ENCODE measurements at regions not wholly inside any gene's neighbourhood (a gene's known extent, or its start where the extent isn't known, plus 50 kb on each side); places are given as distances from the start of the nearest gene placed in this dataset.

DNA sequence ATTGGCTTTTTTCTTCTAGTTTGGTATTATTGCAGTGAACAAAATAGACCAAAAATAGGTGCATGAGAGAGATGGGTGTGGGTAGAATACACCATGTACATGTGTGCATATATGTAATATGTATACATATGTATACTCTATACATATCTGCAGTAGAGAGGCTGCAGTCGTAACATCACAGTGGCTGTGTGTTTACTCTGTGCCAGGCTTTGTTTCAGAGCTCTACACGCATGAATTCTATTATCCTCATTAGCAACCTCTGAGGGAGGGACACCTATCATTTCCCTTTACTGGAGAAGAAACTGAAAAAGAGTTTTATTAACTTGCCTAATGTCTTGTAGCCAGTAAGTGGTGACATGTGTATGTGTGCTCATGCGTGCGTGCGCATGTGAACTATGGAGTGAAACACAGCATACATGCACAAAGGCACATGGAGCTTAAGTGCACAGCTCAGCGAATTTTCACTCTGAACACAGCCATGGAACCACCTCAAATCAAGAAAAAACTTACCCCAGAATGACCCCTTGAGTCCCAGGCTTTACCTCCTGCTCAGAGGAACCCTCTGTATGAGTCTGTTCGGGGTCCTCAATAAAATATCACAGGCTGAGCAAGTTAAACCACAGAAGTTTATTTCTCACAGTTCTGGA lies 452.5 kb downstream of the CDH26 start:
- in situ Hi-C loops (cut with HindIII; ENCODE audit: low sequenced_read_pairs) = no loop called here

GRCh38 chr20:60411813-60412212 lies 453.6 kb downstream of the CDH26 start:
- in situ Hi-C loops (cut with HindIII; ENCODE audit: low sequenced_read_pairs) = no loop called here

GRCh38 chr20:60420676-60421229 lies 462.5 kb downstream of the CDH26 start:
- in situ Hi-C loops (cut with HindIII; ENCODE audit: low sequenced_read_pairs) = no loop called here

DNA sequence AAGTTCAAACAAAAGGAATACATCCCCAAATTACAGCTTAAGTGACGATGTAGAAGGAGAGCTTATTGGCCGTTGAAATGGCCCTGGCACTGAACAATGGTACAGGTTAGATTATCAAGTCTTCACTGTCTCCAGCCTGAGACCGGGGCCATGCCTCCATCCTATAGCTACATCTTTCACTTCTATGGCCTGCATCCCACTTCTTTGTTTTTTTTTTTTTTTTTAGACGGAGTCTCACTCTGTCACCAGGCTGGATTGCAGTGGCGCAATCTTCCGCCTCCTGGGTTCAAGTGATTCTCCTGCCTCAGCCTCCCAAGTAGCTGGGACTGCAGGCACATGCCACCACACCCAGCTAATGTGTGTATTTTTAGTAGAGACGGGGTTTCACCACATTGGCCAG lies 464.6 kb downstream of the CDH26 start:
- in situ Hi-C loops (cut with HindIII; ENCODE audit: low sequenced_read_pairs) = no loop called here

DNA sequence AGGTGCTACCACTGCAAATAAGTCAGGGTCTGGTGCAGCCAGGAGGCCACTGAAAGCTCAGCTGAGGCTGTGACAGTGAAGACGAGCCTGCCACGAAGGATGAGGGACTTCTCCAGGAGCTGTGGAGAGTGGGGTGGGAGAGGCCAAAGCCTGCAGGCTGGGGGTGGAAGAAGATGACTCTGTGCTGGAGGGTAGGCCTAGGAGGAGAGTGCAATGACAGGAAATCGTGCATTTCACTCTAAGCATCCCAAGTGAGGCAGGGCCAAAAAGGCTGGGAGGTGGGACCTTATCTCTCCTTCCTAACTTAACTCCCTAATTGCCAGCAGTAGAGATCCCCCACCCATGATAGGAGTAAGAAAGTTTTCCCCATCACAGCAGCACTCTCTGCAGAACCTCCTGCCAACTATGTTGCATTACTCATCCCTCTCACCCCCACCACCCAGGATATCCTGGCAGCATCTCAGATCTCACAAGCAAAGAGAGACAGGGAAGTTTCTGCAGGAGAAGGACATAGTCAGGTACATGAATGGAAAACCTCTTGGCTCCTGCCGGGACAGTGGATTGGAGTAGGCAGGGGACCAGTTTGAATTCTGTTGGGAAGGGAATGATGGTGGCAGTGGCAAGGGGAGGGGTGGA lies 466.2 kb downstream of the CDH26 start:
- in situ Hi-C loops (cut with HindIII; ENCODE audit: low sequenced_read_pairs) = no loop called here

DNA sequence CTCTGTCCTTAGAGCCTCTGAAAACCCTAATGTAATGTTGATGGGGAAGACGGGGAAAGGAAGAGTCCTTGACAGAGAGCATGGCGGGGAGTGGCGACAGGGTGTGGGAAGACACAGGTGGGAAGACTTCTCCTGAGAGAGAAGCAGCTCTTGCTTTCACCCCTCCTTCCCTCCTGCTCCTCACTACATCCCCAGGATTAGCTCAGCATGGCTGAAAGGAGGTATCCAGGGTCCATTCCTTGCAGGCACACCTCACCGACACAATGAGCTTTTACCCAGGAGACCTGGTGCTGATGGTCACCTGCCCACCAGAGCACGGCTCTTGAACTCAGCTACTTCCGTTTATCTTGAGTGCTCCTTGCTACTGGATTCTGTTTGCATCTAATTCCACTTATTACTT lies 469.3 kb downstream of the CDH26 start:
- in situ Hi-C loops (cut with HindIII; ENCODE audit: low sequenced_read_pairs) = no loop called here

DNA sequence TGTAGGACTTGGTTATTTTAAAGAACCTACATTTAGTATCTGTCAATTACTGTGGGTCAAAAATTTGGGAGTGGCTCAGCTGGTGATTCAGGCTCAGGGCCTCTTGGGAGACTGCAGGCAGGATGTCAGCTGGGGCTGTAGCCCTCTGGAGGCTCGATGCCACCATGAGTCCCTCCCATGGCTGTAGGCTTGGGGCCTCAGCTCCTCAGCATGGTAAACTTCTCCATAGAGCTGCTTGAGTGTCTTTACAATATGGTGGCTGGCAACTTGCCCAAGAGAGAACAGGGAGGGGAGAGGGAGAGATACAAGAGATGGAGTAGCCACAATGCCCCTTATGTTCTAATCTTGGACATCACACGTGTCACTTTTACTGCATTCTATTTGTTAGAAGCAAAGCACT lies 470.4 kb downstream of the CDH26 start:
- in situ Hi-C loops (cut with HindIII; ENCODE audit: low sequenced_read_pairs) = no loop called here

- in situ Hi-C loops (cut with HindIII; ENCODE audit: low sequenced_read_pairs) = no loop called here
Measured at GRCh38 chr20:60430516-60431001, 472.3 kb downstream of the CDH26 start.

DNA sequence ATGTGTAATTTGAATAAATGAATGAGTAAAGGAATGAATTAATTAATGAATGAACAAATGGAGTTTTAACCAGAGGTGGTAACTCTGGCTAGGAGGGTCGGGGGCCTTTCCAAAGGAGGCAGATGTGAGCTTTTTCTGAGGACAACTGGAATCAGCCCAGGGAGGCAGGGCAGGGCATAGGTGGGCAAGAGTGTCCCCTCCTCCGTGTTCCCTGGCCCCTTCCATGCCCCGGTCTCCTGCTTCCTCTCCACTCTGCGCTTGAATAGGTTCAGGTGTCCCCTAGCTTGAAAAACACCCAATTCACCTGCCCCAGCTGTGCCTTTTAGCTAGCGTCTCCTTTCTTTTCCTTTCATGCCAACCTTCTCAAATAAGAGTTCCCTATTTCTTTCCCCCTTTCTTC lies 473.1 kb downstream of the CDH26 start:
- in situ Hi-C loops (cut with HindIII; ENCODE audit: low sequenced_read_pairs) = no loop called here

- in situ Hi-C loops (cut with HindIII; ENCODE audit: low sequenced_read_pairs) = no loop called here
Measured at GRCh38 chr20:60437418-60437817, 479.2 kb downstream of the CDH26 start.

DNA sequence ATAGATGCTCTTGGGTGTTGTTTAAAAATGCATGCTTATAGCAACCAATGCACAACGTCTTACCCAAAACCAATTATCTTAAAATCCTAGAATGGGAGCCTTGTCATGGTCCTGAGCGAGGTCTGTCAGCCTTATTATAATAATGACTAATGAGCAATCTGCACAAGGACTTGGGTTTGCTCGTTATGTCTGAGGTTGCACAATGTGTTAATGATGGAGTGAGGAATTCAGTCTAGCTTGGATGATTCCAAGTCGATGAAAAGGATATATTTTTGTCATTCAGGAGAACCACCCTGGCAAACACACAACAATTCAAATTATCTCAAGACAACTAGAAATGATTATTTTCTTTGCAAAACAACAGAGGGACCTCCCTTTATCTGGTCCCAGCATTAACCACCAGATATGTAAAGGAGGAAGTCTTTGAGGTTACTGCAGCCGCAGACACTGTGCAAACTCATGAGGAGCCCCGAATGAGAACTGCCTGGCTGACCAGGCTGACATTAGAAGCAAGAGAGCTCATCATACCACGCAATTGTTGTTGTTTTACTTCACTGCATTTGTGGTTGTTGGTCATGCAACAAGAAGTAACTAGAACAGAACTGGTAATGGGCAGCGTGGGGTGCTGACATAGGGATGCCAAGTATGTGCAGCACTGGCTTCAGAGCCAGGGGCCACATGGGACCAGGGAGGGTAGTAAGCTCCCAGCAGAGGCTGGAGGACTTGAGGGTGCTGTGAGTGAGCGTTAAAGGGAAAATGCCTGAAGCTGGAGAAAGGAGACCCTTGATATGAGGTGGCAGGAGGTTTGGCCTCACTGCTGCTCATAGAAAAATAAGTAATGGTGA lies 488.3 kb downstream of the CDH26 start:
- in situ Hi-C loops (cut with HindIII; ENCODE audit: low sequenced_read_pairs) = no loop called here

DNA sequence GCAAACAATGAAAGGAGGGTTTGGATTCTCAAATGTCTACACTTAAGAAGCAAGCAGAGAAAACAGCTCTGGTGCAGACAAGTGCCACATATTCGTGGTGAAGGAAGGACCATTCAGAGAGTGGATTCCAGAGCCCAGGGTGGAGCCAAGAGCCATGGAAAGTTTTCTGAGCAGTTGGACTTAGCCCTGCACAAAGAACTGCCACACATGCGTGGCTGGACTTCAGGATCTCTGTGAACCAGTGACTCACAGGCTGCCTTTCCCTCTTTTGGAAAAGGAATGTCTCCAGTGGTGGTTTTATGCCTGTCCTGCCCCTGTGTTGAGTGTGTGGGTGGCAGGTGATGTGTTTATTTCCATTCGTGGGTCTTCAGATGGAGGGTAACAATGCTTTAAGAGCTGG lies 489.5 kb downstream of the CDH26 start:
- in situ Hi-C loops (cut with HindIII; ENCODE audit: low sequenced_read_pairs) = no loop called here

- in situ Hi-C loops (cut with HindIII; ENCODE audit: low sequenced_read_pairs) = no loop called here
Measured at GRCh38 chr20:60453388-60454246, 495.4 kb downstream of the CDH26 start.

GRCh38 chr20:60454491-60454890 lies 496.3 kb downstream of the CDH26 start:
- in situ Hi-C loops (cut with HindIII; ENCODE audit: low sequenced_read_pairs) = no loop called here

DNA sequence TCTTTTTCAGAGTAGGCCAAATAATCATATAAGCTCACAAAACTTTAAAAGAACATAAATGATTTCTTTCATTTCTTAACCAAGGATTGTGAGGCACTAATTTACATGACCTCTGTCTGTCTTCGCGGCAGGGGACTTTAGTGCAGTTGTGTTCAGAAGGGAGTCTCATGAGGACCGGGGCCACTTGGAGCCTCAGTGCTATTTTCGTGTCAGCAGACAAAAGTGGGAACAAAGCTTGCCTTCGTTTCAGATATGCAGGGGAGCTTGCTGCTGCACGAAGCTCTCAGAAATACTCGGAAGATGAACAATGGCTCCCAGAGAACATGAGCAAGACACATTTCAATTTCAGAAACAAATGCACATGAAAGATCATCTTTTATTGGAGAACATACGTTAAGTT lies 497.0 kb downstream of the CDH26 start:
- in situ Hi-C loops (cut with HindIII; ENCODE audit: low sequenced_read_pairs) = no loop called here

- in situ Hi-C loops (cut with HindIII; ENCODE audit: low sequenced_read_pairs) = no loop called here
Measured at GRCh38 chr20:60459212-60459611, 501.0 kb downstream of the CDH26 start.

DNA sequence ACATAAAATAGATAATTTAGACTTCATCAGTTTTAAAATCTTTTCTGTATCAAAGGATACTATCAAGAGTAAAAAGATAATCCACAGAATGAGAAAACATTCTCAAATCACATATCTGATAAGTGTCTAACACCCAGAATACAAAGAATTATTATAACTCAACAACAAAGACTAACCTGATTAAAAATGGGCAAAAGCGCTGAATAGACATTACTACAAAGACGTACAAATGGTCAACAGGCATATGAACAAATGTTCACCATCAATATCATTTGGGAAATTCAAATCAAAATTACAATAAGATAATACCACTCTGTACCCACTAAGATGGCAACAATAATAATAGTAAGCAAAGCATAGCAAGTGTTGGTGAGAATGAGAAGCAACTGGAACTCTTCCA lies 503.8 kb downstream of the CDH26 start:
- in situ Hi-C loops (cut with HindIII; ENCODE audit: low sequenced_read_pairs) = no loop called here

- in situ Hi-C loops (cut with HindIII; ENCODE audit: low sequenced_read_pairs) = no loop called here
Measured at GRCh38 chr20:60463798-60464197, 505.6 kb downstream of the CDH26 start.

DNA sequence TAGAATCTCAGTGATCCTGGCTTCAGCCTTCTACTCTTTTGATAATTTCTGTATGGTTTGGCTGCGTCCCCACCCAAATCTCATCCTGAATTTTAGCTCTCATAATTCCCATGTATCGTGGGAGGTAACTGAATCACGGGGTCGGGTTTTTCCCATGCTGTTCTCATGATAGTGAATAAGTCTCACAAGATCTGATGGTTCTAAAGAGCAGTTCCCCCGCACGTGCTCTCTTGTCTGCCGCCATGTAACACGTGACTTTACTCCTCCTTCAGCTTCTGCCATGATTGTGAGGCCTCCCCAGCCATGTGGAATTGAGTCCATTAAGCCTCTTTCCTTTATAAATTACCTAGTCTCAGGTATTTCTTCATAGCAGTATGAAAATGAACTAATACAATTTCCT lies 507.2 kb downstream of the CDH26 start:
- in situ Hi-C loops (cut with HindIII; ENCODE audit: low sequenced_read_pairs) = no loop called here

- in situ Hi-C loops (cut with HindIII; ENCODE audit: low sequenced_read_pairs) = no loop called here
Measured at GRCh38 chr20:60465993-60466686, 507.9 kb downstream of the CDH26 start.

Data from DLD1 (cell line).